Astrocyte (in vitro differentiated cells and primary cell): ENCODE measurements at regions not wholly inside any gene's neighbourhood (a gene's known extent, or its start where the extent isn't known, plus 50 kb on each side); places are given as distances from the start of the nearest gene placed in this dataset.

ENCODE experiments used
- EZH2 ChIP-seq: IDR thresholded peaks from 2 replicates; pipeline ENCODE4 v1.6.1; 2012; ENCODE audit warnings: mild to moderate bottlenecking, low read length, inconsistent platforms; ENCODE audit not compliant: insufficient read depth
- TF ChIP-seq, protein P1 (sequence below): IDR thresholded peaks from 2 replicates; pipeline ENCODE4 v1.5.1; 2011; ENCODE audit warnings: low read depth, mild to moderate bottlenecking, inconsistent platforms, low read length, moderate library complexity; ENCODE audit not compliant: insufficient read depth

- TF ChIP-seq, protein P1, sequence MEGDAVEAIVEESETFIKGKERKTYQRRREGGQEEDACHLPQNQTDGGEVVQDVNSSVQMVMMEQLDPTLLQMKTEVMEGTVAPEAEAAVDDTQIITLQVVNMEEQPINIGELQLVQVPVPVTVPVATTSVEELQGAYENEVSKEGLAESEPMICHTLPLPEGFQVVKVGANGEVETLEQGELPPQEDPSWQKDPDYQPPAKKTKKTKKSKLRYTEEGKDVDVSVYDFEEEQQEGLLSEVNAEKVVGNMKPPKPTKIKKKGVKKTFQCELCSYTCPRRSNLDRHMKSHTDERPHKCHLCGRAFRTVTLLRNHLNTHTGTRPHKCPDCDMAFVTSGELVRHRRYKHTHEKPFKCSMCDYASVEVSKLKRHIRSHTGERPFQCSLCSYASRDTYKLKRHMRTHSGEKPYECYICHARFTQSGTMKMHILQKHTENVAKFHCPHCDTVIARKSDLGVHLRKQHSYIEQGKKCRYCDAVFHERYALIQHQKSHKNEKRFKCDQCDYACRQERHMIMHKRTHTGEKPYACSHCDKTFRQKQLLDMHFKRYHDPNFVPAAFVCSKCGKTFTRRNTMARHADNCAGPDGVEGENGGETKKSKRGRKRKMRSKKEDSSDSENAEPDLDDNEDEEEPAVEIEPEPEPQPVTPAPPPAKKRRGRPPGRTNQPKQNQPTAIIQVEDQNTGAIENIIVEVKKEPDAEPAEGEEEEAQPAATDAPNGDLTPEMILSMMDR, result no peak
- TF ChIP-seq EZH2, result no peak
These were observed 820.3 kb upstream of the FAT3 start for GRCh38 chr11:91404344-91404743.
